GM12865 (cell line): ENCODE measurements at regions not wholly inside any gene's neighbourhood (a gene's known extent, or its start where the extent isn't known, plus 50 kb on each side); places are given as distances from the start of the nearest gene placed in this dataset.

Experiments used
- DNase-seq: peaks from one replicate; pipeline ENCODE4 v3.0.0; 2010; ENCODE audit warnings: low read depth
- H3K4me3 ChIP-seq: 2 replicates; pipeline ENCODE4 v1.5.1; 2011; ENCODE audit warnings: mild to moderate bottlenecking, low read depth, low read length, control low read depth
- CTCF ChIP-seq: IDR thresholded peaks from 2 replicates; pipeline ENCODE4 v1.5.1; 2011; ENCODE audit warnings: low read length, control low read depth, low read depth, inconsistent platforms; ENCODE audit not compliant: insufficient read depth; ENCODE audit errors: missing control alignments

- DNase-seq = no peak
- no peak for TF ChIP-seq CTCF
- no peak overlapping the region for H3K4me3 ChIP-seq
Measured at GRCh38 chr5:56339732-56340131, 106.6 kb upstream of the ANKRD55 start.

GRCh38 chr5:56337715-56338319, 104.7 kb upstream of the ANKRD55 start:
- no peak for DNase-seq
- H3K4me3 ChIP-seq = no peak overlapping the region
- TF ChIP-seq CTCF = no peak

- no peak for TF ChIP-seq CTCF
- no peak overlapping the region for H3K4me3 ChIP-seq
- no peak for DNase-seq
Measured at GRCh38 chr5:56335212-56335611, 102.1 kb upstream of the ANKRD55 start.

- DNase-seq = no peak
- no peak for TF ChIP-seq CTCF
- no peak overlapping the region for H3K4me3 ChIP-seq
Measured at GRCh38 chr5:56330806-56331205, 97.7 kb upstream of the ANKRD55 start.

GRCh38 chr5:56330167-56330566, 97.0 kb upstream of the ANKRD55 start:
- TF ChIP-seq CTCF = no peak
- no peak for DNase-seq
- H3K4me3 ChIP-seq = no peak overlapping the region

GRCh38 chr5:56329652-56330051, 96.5 kb upstream of the ANKRD55 start:
- H3K4me3 ChIP-seq = no peak overlapping the region
- no peak for TF ChIP-seq CTCF
- peak; percentile 77 for DNase-seq
